Astrocyte (in vitro differentiated cells and primary cell): ENCODE measurements at regions not wholly inside any gene's neighbourhood (a gene's known extent, or its start where the extent isn't known, plus 50 kb on each side); places are given as distances from the start of the nearest gene placed in this dataset.

Experiments used
- CTCF ChIP-seq: IDR thresholded peaks from 2 replicates; pipeline ENCODE4 v1.5.1; 2011; ENCODE audit warnings: low read depth, mild to moderate bottlenecking, inconsistent platforms, low read length, moderate library complexity; ENCODE audit not compliant: insufficient read depth
- EZH2 ChIP-seq: IDR thresholded peaks from 2 replicates; pipeline ENCODE4 v1.6.1; 2012; ENCODE audit warnings: mild to moderate bottlenecking, low read length, inconsistent platforms; ENCODE audit not compliant: insufficient read depth

GRCh38 chr10:130339091-130339490 is 202.9 kb downstream of the GLRX3 start:
- TF ChIP-seq CTCF, result no peak
- TF ChIP-seq EZH2, result no peak
